NCI-H2196 (cell line): ENCODE measurements at regions not wholly inside any gene's neighbourhood (a gene's known extent, or its start where the extent isn't known, plus 50 kb on each side); places are given as distances from the start of the nearest gene placed in this dataset.

Source experiments
- DNase-seq: peaks from one replicate; lab custom pipeline; 2025; ENCODE audit not compliant: unreplicated experiment; lab: John Stamatoyannopoulos, UW

DNA sequence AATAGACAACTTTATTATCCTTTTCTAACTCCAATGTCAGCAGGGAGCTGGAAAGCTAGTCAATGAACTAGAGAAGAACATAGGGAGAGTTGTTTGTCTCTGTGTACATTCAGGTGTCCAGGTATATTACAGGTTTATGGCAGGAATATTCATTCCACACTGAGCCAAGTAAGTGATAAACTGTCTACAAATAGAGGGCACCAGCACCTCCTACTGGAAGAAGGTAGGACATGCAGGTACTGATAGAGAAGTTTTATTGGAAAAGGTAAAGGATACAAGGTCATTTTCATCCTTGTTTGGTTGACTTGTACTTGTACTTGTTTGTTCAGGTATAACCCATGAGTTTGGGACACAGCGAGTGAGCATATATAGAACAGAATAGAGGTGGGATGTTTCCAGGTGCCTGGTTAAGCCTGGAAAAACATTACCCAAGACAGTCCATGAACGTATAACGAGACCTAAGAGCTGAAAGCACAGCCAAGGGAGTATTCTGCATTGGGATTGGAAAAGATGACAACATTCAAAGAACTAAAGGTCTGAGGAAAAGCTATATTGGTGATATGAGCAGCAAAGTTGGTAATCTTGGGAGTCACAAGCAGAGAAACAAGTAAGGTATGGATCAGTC, 61.4 kb upstream of the PPP1R3C start:
- no peak for DNase-seq

DNA sequence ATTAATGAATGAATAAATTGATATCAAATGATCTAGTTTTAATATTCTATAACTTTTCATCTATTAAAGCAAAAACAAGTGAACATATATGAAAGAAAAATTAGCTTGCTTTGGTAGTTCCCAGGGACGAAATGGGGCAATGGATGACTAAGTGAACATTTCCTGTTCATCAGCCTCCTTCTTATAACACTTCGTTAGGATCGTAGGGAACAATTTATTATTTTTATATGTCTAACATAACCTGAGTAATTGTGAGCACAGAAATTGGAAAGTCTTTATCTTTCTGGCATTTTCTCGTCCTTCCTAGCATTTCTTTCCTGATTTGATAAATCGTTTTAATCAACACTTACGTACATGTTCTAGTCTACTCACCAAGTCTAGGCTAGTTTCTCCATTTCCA, 59.1 kb upstream of the PPP1R3C start:
- no peak for DNase-seq

DNA sequence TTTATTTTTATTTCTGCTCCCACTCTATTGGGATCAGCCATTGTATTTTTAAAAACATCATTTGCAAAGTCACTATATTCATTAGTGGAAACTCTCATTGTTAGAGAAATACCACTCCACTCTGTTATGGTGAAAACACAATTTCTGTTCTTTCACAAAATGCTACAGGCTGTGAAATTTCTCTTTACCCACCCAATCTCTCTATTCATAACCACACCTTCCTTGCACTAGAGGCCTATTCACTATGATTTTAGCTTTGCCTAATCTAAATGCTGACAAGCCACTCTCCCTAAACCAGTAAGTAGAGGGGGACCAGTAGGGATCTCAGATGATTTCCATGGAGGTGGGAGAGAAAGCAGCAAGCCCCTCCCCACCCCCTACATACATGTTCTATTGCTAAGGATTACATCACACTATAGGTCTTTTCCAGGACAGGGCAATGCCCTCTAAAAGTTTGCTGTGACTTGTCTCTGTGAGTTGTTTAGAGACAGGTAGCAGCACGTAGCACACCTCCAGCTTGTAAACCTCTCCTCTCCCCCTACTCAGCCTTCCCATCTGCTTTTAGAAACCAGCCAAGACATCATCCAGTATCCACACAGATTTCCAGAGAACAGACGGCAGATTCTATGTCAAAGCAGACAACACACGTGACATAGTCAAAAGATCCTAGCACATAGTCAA, 58.3 kb upstream of the PPP1R3C start:
- DNase-seq: no peak

DNA sequence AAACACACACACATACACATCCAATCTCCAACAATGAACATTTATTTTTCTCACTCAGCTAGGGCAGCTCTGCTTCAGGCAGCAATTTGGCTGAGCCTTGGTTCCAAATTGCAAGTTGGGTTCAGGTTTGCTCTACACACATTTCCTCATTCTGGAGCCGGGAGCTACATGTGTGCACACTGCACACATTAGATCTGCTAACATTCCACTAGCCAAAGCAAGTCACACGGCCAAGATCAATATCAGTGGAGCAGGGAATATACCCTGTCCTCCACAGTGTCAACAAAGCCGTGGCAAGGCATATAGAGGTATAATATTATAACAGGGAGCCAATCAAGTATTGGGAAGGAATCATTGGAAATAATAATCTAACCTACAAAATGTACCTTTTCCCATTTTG, 57.5 kb upstream of the PPP1R3C start:
- no peak for DNase-seq

DNA sequence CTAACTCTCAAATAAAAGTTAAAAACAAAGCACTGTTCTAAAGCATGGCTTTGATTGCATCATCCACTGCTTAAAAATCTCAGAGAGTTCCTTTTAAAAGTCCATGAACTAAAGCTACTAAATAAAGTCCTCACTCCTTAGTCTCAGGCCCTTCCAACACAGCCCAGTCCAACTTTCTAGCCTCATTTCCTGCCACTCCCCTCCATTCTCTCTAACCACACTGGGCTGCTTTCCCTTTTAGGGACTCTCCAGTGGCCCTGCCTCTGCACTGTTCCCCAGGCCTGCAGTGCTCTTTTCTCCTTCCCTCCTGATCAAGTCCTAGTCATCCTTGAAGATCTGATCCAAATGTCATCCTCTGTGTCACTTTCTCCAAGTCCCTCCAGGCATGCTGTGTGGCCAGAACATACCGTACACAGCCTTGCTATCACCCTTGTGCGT, 56.9 kb upstream of the PPP1R3C start:
- DNase-seq: no peak

DNA sequence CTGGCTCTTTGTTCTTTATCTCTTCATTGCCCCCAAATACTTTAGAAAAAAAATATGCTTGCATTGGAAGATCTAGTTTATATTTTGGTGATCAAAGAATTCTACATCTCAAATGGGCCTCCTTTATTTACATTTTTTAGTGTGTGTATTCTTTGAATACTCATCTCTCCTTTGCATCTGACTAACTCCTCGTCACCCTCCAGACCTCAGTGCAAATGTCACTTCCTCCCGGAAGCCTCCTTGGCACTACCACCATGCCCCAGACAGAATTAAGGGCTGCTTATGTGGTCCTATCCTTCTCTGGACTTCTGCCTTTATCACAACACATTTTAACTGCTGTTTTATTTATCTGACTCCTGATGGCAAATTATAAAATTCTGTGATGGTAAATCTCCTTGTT, 52.0 kb upstream of the PPP1R3C start:
- no peak for DNase-seq

DNA sequence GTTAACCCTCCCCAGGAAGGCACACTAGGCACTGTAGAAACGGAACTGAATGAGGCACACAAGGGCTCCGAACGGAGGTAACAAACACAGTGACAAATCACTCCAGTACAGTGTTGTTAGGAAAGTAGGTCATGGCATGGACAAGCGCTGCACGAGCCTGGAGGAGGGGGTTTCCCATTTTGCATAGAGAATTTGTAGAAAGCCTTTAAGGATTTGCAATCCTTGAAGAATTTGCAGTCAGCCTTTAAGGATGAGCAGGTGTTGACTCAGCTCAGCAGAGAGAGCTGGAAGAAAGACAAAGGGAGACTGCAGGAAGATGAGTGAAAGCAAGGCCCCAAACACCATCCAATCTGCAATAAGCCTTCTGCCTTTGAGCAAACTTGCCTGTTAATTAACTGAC, 51.1 kb upstream of the PPP1R3C start:
- no peak for DNase-seq

DNA sequence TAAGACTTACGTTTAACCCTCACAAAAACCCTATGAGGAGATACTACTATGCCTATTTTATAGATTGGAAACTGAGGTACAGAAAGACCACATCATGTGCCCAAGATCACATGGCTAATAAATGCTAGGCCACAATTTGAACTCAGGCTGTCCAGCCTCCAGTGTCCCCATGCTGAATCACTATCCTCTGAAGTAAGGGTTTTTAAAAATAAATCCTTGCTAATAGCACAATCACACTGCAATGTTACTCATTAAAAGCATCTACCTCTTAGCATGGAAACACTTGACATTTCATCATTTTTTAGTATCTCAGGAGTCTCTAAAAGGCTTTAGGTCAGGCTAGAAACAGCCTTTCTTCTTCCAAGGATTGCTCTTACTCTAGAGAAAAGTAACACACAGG, 50.0 kb upstream of the PPP1R3C start:
- no peak for DNase-seq
